IMR-90 (cell line): ENCODE measurements at regions not wholly inside any gene's neighbourhood (a gene's known extent, or its start where the extent isn't known, plus 50 kb on each side); places are given as distances from the start of the nearest gene placed in this dataset.

Source experiments
- ATAC-seq: fragments of 200-7000 bp; cut with Tn5 transposase; 2 replicates; pipeline ENCODE4 v1.9.1; 2020; ENCODE audit warnings: low read depth, mild to moderate bottlenecking, moderate library complexity
- BruUV-seq: library from RNA; stranded (reverse); fragments of 400-500 nt; replicated peaks from 2 replicates; lab custom pipeline; 2021; lab: Mats Ljungman, UMichigan
- CTCF ChIA-PET: fragments of 300-600 bp; formaldehyde crosslinking; extraction: SDS; loops from one replicate; lab custom pipeline; 2021; ENCODE audit warnings: antibody characterized with exemption; lab: Yijun Ruan, JAX
- POLR2A ChIA-PET: fragments of 300-600 bp; sonication (Branson Sonifier 250); formaldehyde crosslinking; loops from one replicate; lab custom pipeline; 2022; ENCODE audit warnings: antibody characterized with exemption; ENCODE audit not compliant: unreplicated experiment; lab: Charles Lee
- DNase-seq: peaks from one replicate; pipeline ENCODE4 v3.0.0; 2013
- H2AFZ ChIP-seq: replicated peaks from 2 replicates; pipeline ENCODE3; 2013; ENCODE audit warnings: low read length, mild to moderate bottlenecking; ENCODE audit not compliant: poor library complexity
- H2AK5ac ChIP-seq: 2 replicates; pipeline ENCODE4 v1.6.1; 2013; ENCODE audit warnings: low read depth, low read length, inconsistent platforms
- H2AK9ac ChIP-seq: replicated peaks from 2 replicates; pipeline ENCODE3; 2013; ENCODE audit warnings: mild to moderate bottlenecking, low read depth, low read length, moderate library complexity; ENCODE audit not compliant: poor library complexity
- H2BK120ac ChIP-seq: 2 replicates; pipeline ENCODE4 v1.6.1; 2013; ENCODE audit warnings: low read depth, low read length, inconsistent platforms
- H2BK15ac ChIP-seq: 3 replicates; pipeline ENCODE4 v1.6.1; 2013; ENCODE audit warnings: low read depth, low read length, inconsistent platforms
- H2BK20ac ChIP-seq: 2 replicates; pipeline ENCODE4 v1.6.1; 2013; ENCODE audit warnings: low read depth, mild to moderate bottlenecking, inconsistent platforms, low read length, moderate library complexity
- H2BK5ac ChIP-seq: 2 replicates; pipeline ENCODE4 v1.6.1; 2013; ENCODE audit warnings: mild to moderate bottlenecking, low read depth, low read length, inconsistent platforms; ENCODE audit not compliant: poor library complexity, severe bottlenecking
- H3K14ac ChIP-seq: replicated peaks from 2 replicates; pipeline ENCODE4 v1.6.1; 2013; ENCODE audit warnings: low read depth, low read length, inconsistent platforms
- H3K18ac ChIP-seq: 2 replicates; pipeline ENCODE4 v1.6.1; 2013; ENCODE audit warnings: low read depth, low read length, control low read depth
- H3K23ac ChIP-seq: 2 replicates; pipeline ENCODE4 v1.6.1; 2013; ENCODE audit warnings: low read depth, low read length, inconsistent platforms
- H3K27ac ChIP-seq: 2 replicates; pipeline ENCODE4 v1.5.1; 2013; ENCODE audit warnings: mild to moderate bottlenecking, control low read depth, low read length; ENCODE audit not compliant: insufficient read depth
- H3K27me3 ChIP-seq: 2 replicates; pipeline ENCODE4 v1.6.1; 2013; ENCODE audit warnings: low read length; ENCODE audit not compliant: control insufficient read depth, insufficient read depth
- H3K36me3 ChIP-seq: 2 replicates; pipeline ENCODE4 v1.6.1; 2013; ENCODE audit warnings: low read length, mixed read lengths; ENCODE audit not compliant: control insufficient read depth, insufficient read depth
- H3K4ac ChIP-seq: 2 replicates; pipeline ENCODE4 v1.6.1; 2013; ENCODE audit warnings: low read depth, low read length, inconsistent platforms
- H3K4me1 ChIP-seq: 2 replicates; pipeline ENCODE4 v1.6.1; 2013; ENCODE audit warnings: low read length, mixed read lengths; ENCODE audit not compliant: control insufficient read depth, insufficient read depth
- H3K4me2 ChIP-seq: 2 replicates; pipeline ENCODE4 v1.6.1; 2013; ENCODE audit warnings: low read depth, mild to moderate bottlenecking, control low read depth, low read length, moderate library complexity
- H3K4me3 ChIP-seq: 2 replicates; pipeline ENCODE4 v1.5.1; 2013; ENCODE audit warnings: low read depth, mild to moderate bottlenecking, control low read depth, low read length, moderate library complexity; ENCODE audit not compliant: insufficient read depth
- H3K56ac ChIP-seq: 2 replicates; pipeline ENCODE4 v1.6.1; 2013; ENCODE audit warnings: low read length, inconsistent platforms; ENCODE audit not compliant: insufficient read depth; ENCODE audit errors: extremely low read depth
- H3K79me1 ChIP-seq, 2 experiments: 2 replicates each; pipeline ENCODE4 v1.6.1; 2013; ENCODE audit warnings: low read length in 2 of 2, inconsistent platforms in 1 of 2, low read depth in 1 of 2
- H3K9ac ChIP-seq: 2 replicates; pipeline ENCODE4 v1.6.1; 2013; ENCODE audit warnings: low read depth, low read length, control low read depth
- H3K9me1 ChIP-seq: 2 replicates; pipeline ENCODE4 v1.6.1; 2013; ENCODE audit warnings: low read length, inconsistent platforms; ENCODE audit not compliant: insufficient read depth
- H3K9me3 ChIP-seq: 2 replicates; pipeline ENCODE4 v1.6.1; 2013; ENCODE audit warnings: low read length; ENCODE audit not compliant: control insufficient read depth, insufficient read depth
- H4K20me1 ChIP-seq: 2 replicates; pipeline ENCODE4 v1.6.1; 2013; ENCODE audit warnings: low read length, inconsistent platforms; ENCODE audit not compliant: insufficient read depth
- H4K5ac ChIP-seq: 2 replicates; pipeline ENCODE4 v1.6.1; 2013; ENCODE audit warnings: mild to moderate bottlenecking, low read depth, low read length, control low read depth
- H4K8ac ChIP-seq, 2 experiments: 2 replicates each; pipeline ENCODE4 v1.6.1; 2013; ENCODE audit warnings: low read depth in 2 of 2, low read length in 2 of 2, control low read depth in 1 of 2, inconsistent platforms in 1 of 2
- H4K91ac ChIP-seq: 2 replicates; pipeline ENCODE4 v1.6.1; 2013; ENCODE audit warnings: low read depth, low read length, inconsistent platforms; ENCODE audit not compliant: insufficient read depth
- BHLHE40 ChIP-seq: fragments of 150-350 bp; IDR thresholded peaks from 2 replicates; pipeline ENCODE4 v1.6.1; 2016; ENCODE audit warnings: mild to moderate bottlenecking, low read depth, low read length
- CEBPB ChIP-seq: IDR thresholded peaks from 2 replicates; pipeline ENCODE4 v1.6.1; 2012; ENCODE audit warnings: low read depth, low read length, improper control_type of control experiment
- CHD1 ChIP-seq: IDR thresholded peaks from 2 replicates; pipeline ENCODE4 v1.6.1; 2012; ENCODE audit warnings: low read depth, low read length, improper control_type of control experiment
- CTCF ChIP-seq: conservative IDR thresholded peaks from 2 replicates; pipeline ENCODE4 v1.5.1; 2012; ENCODE audit warnings: mild to moderate bottlenecking, low read depth, low read length, improper control_type of control experiment
- ELK1 ChIP-seq: fragments of 150-350 bp; IDR thresholded peaks from 2 replicates; pipeline ENCODE4 v1.6.1; 2016; ENCODE audit warnings: low read depth, mild to moderate bottlenecking, low read length, moderate library complexity, borderline replicate concordance
- FOS ChIP-seq: fragments of 150-350 bp; IDR thresholded peaks from 2 replicates; pipeline ENCODE4 v1.6.1; 2016; ENCODE audit warnings: low read depth, low read length
- MAFK ChIP-seq: IDR thresholded peaks from 2 replicates; pipeline ENCODE4 v1.6.1; 2012; ENCODE audit warnings: low read depth, low read length, improper control_type of control experiment
- MAZ ChIP-seq: IDR thresholded peaks from 2 replicates; pipeline ENCODE4 v1.6.1; 2012; ENCODE audit warnings: low read depth, mild to moderate bottlenecking, low read length, improper control_type of control experiment, moderate library complexity, borderline replicate concordance
- MXI1 ChIP-seq: IDR thresholded peaks from 2 replicates; pipeline ENCODE4 v1.6.1; 2012; ENCODE audit warnings: low read depth, mild to moderate bottlenecking, low read length, moderate library complexity, borderline replicate concordance
- NFE2L2 ChIP-seq: fragments of 150-350 bp; IDR thresholded peaks from 2 replicates; pipeline ENCODE4 v1.6.1; 2016; ENCODE audit warnings: low read depth, mild to moderate bottlenecking, low read length
- POLR2A ChIP-seq: IDR thresholded peaks from 2 replicates; pipeline ENCODE4 v1.6.1; 2012; ENCODE audit warnings: mild to moderate bottlenecking, low read depth, low read length
- RAD21 ChIP-seq: IDR thresholded peaks from 2 replicates; pipeline ENCODE4 v1.6.1; 2012; ENCODE audit warnings: low read length, improper control_type of control experiment
- RCOR1 ChIP-seq: IDR thresholded peaks from 2 replicates; pipeline ENCODE4 v1.6.1; 2012; ENCODE audit warnings: mild to moderate bottlenecking, low read length, improper control_type of control experiment; ENCODE audit not compliant: insufficient replicate concordance
- RFX5 ChIP-seq: IDR thresholded peaks from 2 replicates; pipeline ENCODE4 v1.8.0; 2012; ENCODE audit warnings: low read depth, mild to moderate bottlenecking, low read length, moderate library complexity
- SMC3 ChIP-seq: fragments of 150-350 bp; IDR thresholded peaks from 2 replicates; pipeline ENCODE4 v1.6.1; 2016; ENCODE audit warnings: low read depth, mild to moderate bottlenecking, antibody characterized with exemption, low read length, moderate library complexity
- USF2 ChIP-seq: fragments of 150-350 bp; IDR thresholded peaks from 2 replicates; pipeline ENCODE4 v1.6.1; 2017; ENCODE audit warnings: mild to moderate bottlenecking, antibody characterized with exemption, low read length, low read depth
- WGBS, 2 experiments: methylation state at CpG; one replicate each; pipeline versions ENCODE4 v1.1.5 to v1.1.7; 2013; ENCODE audit warnings: missing lambda C conversion rate in 2 of 2; ENCODE audit not compliant: insufficient read length in 1 of 2; ENCODE audit errors: extremely low coverage in 2 of 2; 5-methylcytosine and 5-hydroxymethylcytosine counted together
- dilution Hi-C: fragments of 300-500 bp; cut with HindIII; formaldehyde crosslinking; loops from one replicate; pipeline ENCODE4 v1.14.3; 2018; ENCODE audit warnings: low sequenced_read_pairs; ENCODE audit not compliant: unreplicated experiment
- in situ Hi-C: fragments of 300-500 bp; cut with MboI; formaldehyde crosslinking; loops from 3 replicates; pipeline ENCODE4 v1.14.3; 2019; ENCODE audit warnings: low sequenced_read_pairs, inconsistent platforms, mixed read lengths
- intact Hi-C: fragments of 100-400 bp; cut with micrococcal nuclease; formaldehyde crosslinking; loops from 2 replicates; pipeline ENCODE4 v1.10.0; 2022

- H3K4me2 ChIP-seq: no peak overlapping the region
- H3K27ac ChIP-seq: no peak overlapping the region
- no peak overlapping the region for H2BK20ac ChIP-seq
- CTCF ChIA-PET: interaction anchor here (2.2 kb wide), 1 partner anchor 10 kb away, joined by 10 read pairs; no protein-coding TSS in a partner anchor
- ATAC-seq (no peak), DNase-seq (no peak)
- no peak overlapping the region for H2BK15ac ChIP-seq
- BruUV-seq: no TSS peak
- no peaks in the 10 kb centered on the region for H4K20me1 ChIP-seq
- H2AK9ac ChIP-seq: no peak overlapping the region
- no peak overlapping the region for H4K91ac ChIP-seq
- H2AFZ ChIP-seq: no peak overlapping the region
- H4K8ac ChIP-seq: no peak overlapping the region
- POLR2A ChIA-PET: no interaction called here
- H3K4me1 ChIP-seq: no peaks in the 10 kb centered on the region
- no peaks in the 10 kb centered on the region for H3K9me3 ChIP-seq
- no peak overlapping the region for H2BK5ac ChIP-seq
- no peak overlapping the region for H3K14ac ChIP-seq
- no peaks in the 10 kb centered on the region for H3K79me1 ChIP-seq
- no peak overlapping the region for H3K23ac ChIP-seq
- H3K9me1 ChIP-seq: no peaks in the 10 kb centered on the region
- intact Hi-C loops (no loop called here), dilution Hi-C loops (no loop called here), in situ Hi-C loops (no loop called here)
- no peak overlapping the region for H3K18ac ChIP-seq
- no peak overlapping the region for H3K56ac ChIP-seq
- H3K27me3 ChIP-seq: no peaks in the 10 kb centered on the region; the same call in 1 of the 2 replicates
- no peak overlapping the region for H2BK120ac ChIP-seq
- H3K36me3 ChIP-seq: no peaks in the 10 kb centered on the region
- H3K4me3 ChIP-seq: no peak overlapping the region
- H3K9ac ChIP-seq: no peak overlapping the region
- H4K5ac ChIP-seq: no peak overlapping the region
- WGBS, 2 experiments: no CpG with 5 or more reads among the region's 5 CpGs
- TF ChIP-seq MAFK (no peak), RFX5 (no peak), MAZ (no peak), USF2 (no peak), FOS (no peak), RAD21 (no peak), RCOR1 (no peak), NFE2L2 (no peak), MXI1 (no peak), BHLHE40 (no peak), POLR2A (no peak), ELK1 (no peak), CEBPB (no peak), SMC3 (no peak), CTCF (no peak), CHD1 (no peak)
- H3K4ac ChIP-seq: no peak overlapping the region
- H2AK5ac ChIP-seq: no peak overlapping the region
These were observed 59.1 kb upstream of the C5orf58 start for GRCh38 chr5:170173647-170174046.
